Kidney (tissue), 13 donors: ENCODE measurements at regions not wholly inside any gene's neighbourhood (a gene's known extent, or its start where the extent isn't known, plus 50 kb on each side); places are given as distances from the start of the nearest gene placed in this dataset.

Source experiments
- DNase-seq, 5 donors: peaks; one replicate each; pipeline ENCODE4 v3.0.0-alpha.2; 2013 to 2020
- FAIRE-seq: peaks from 2 replicates; lab custom pipeline; 2012; peaks lifted over from hg19 to GRCh38; lab: Jason Lieb, UNC
- H3K27ac ChIP-seq, 2 donors: one replicate each; pipeline ENCODE4 v1.7.0; 2013; ENCODE audit warnings: low read depth in 2 of 2, low read length in 2 of 2, inconsistent platforms in 1 of 2
- H3K27me3 ChIP-seq: one replicate; pipeline ENCODE4 v1.7.1; 2013; ENCODE audit warnings: low read length, inconsistent platforms; ENCODE audit not compliant: control insufficient read depth, insufficient read depth
- H3K36me3 ChIP-seq, 3 donors: one replicate each; pipeline versions ENCODE4 v1.7.0 to v1.7.1; 2013; ENCODE audit warnings: low read length in 3 of 3, control low read depth in 1 of 3, inconsistent platforms in 1 of 3; ENCODE audit not compliant: insufficient read depth in 3 of 3, control insufficient read depth in 2 of 3
- H3K4me1 ChIP-seq, 3 donors: one replicate each; pipeline versions ENCODE4 v1.7.0 to v1.7.1; 2013; ENCODE audit warnings: low read length in 3 of 3, inconsistent platforms in 1 of 3, low read depth in 1 of 3; ENCODE audit not compliant: control insufficient read depth in 2 of 3, insufficient read depth in 2 of 3
- H3K4me3 ChIP-seq, 3 donors: one replicate each; pipeline versions ENCODE4 v1.7.0 to v1.8.1; 2013; ENCODE audit warnings: low read length in 3 of 3, control low read depth in 1 of 3, inconsistent platforms in 1 of 3
- H3K9ac ChIP-seq, 3 donors: one replicate each; pipeline versions ENCODE4 v1.7.0 to v1.7.1; 2013; ENCODE audit warnings: low read length in 3 of 3, control low read depth in 1 of 3, inconsistent platforms in 1 of 3
- H3K9me3 ChIP-seq, 3 donors: one replicate each; pipeline versions ENCODE4 v1.7.0 to v1.7.1; 2013; ENCODE audit warnings: low read length in 3 of 3, control low read depth in 1 of 3, inconsistent platforms in 1 of 3; ENCODE audit not compliant: control insufficient read depth in 2 of 3, insufficient read depth in 1 of 3
- CTCF ChIP-seq: IDR thresholded peaks from 3 replicates; pipeline ENCODE4 v1.5.1; 2012; ENCODE audit warnings: mild to moderate bottlenecking, moderate library complexity, borderline replicate concordance; ENCODE audit not compliant: insufficient read depth; ENCODE audit errors: extremely low read depth
- intact Hi-C: fragments of 100-400 bp; cut with DNase I; formaldehyde crosslinking; loops from one replicate; pipeline ENCODE4 v1.11.1; 2022
- donor health status: control.
- donor health status: control.
- donor health status: control.
- donor health status: control.
- donor health status: control.
- donor health status: DM: yes; HTN: yes; CAD: no.
- donor health status: Normal renal cell carcinoma (clear cell type).

GRCh38 chr12:92032101-92032500 lies 113.5 kb downstream of the BTG1 start:
- DNase-seq, result no peak
- no peak for TF ChIP-seq CTCF
- no peaks in the 10 kb centered on the region for H3K27me3 ChIP-seq
- H3K9ac ChIP-seq, result no peak overlapping the region
- FAIRE-seq, result no peak
- H3K36me3 ChIP-seq, result no peaks in the 10 kb centered on the region
- H3K27ac ChIP-seq, result no peak overlapping the region
- H3K9me3 ChIP-seq, result no peaks in the 10 kb centered on the region
- no peak overlapping the region for H3K4me3 ChIP-seq
- intact Hi-C loops, result no loop called here
- H3K4me1 ChIP-seq, result peaks cover 0 to 12% (median 0%) of the 10 kb centered on the region in 3 donors

GRCh38 chr12:92030618-92031017 lies 115.0 kb downstream of the BTG1 start:
- Histone ChIP-seq H3K9me3 (no peaks in the 10 kb centered on the region), H3K27me3 (no peaks in the 10 kb centered on the region), H3K27ac (peak overlapping the region in 1 of 2 donors; percentile 21), H3K4me1 (peaks cover 0 to 7% (median 0%) of the 10 kb centered on the region in 3 donors), H3K9ac (no peak overlapping the region), H3K4me3 (no peak overlapping the region), H3K36me3 (no peaks in the 10 kb centered on the region)
- intact Hi-C loops, result no loop called here
- FAIRE-seq, result no peak
- TF ChIP-seq CTCF, result no peak
- peak in 1 of 5 donors; percentile 21 for DNase-seq

GRCh38 chr12:92029902-92030586 lies 115.6 kb downstream of the BTG1 start:
- Histone ChIP-seq H3K36me3 (no peaks in the 10 kb centered on the region), H3K9me3 (no peaks in the 10 kb centered on the region), H3K4me1 (peaks cover 0 to 4% (median 0%) of the 10 kb centered on the region in 3 donors), H3K9ac (no peak overlapping the region), H3K27me3 (no peaks in the 10 kb centered on the region), H3K27ac (peak overlapping the region in 1 of 2 donors; percentile 21), H3K4me3 (no peak overlapping the region)
- no peak for DNase-seq
- FAIRE-seq, result no peak
- TF ChIP-seq CTCF, result no peak
- intact Hi-C loops, result no loop called here

- intact Hi-C loops, result no loop called here
- FAIRE-seq (no peak), DNase-seq (no peak)
- no peak for TF ChIP-seq CTCF
- no peaks in the 10 kb centered on the region for H3K4me1 ChIP-seq
- H3K36me3 ChIP-seq, result no peaks in the 10 kb centered on the region
- H3K4me3 ChIP-seq, result no peak overlapping the region
- H3K27me3 ChIP-seq, result no peaks in the 10 kb centered on the region
- no peak overlapping the region for H3K27ac ChIP-seq
- H3K9me3 ChIP-seq, result no peaks in the 10 kb centered on the region
- H3K9ac ChIP-seq, result no peak overlapping the region
These were observed 116.5 kb downstream of the BTG1 start for GRCh38 chr12:92029136-92029535.
